RWPE1 (cell line): ENCODE measurements at regions not wholly inside any gene's neighbourhood (a gene's known extent, or its start where the extent isn't known, plus 50 kb on each side); places are given as distances from the start of the nearest gene placed in this dataset.

Experiments
- CTCF ChIA-PET: fragments of 350-600 bp; sonication (Branson Sonifier 250); formaldehyde crosslinking; extraction: SDS; loops from one replicate; lab custom pipeline; 2021; lab: Yijun Ruan, JAX
- POLR2A ChIA-PET: fragments of 400-600 bp; formaldehyde crosslinking; extraction: SDS; loops from one replicate; lab custom pipeline; 2020; ENCODE audit warnings: antibody characterized with exemption; ENCODE audit not compliant: low non-redundant PET; lab: Yijun Ruan, JAX
- DNase-seq: peaks from one replicate; pipeline ENCODE4 v3.0.0; 2012; ENCODE audit warnings: low spot score
- H3K27ac ChIP-seq: fragments of 450-650 bp; 2 replicates; pipeline ENCODE4 v1.5.1; 2017
- CTCF ChIP-seq: fragments of 450-650 bp; conservative IDR thresholded peaks from 2 replicates; pipeline ENCODE4 v1.5.1; 2017; ENCODE audit warnings: low read depth, mild to moderate bottlenecking

GRCh38 chr7:126378642-126379041, 874.1 kb downstream of the GRM8 start:
- no peak for DNase-seq
- ChIA-PET POLR2A (no interaction called here), CTCF (no interaction called here)
- TF ChIP-seq CTCF = no peak
- H3K27ac ChIP-seq = no peak overlapping the region

- ChIA-PET CTCF (no interaction called here), POLR2A (no interaction called here)
- DNase-seq = no peak
- no peak for TF ChIP-seq CTCF
- H3K27ac ChIP-seq = no peak overlapping the region
Measured at GRCh38 chr7:126370038-126370668, 882.6 kb downstream of the GRM8 start.

- ChIA-PET CTCF (no interaction called here), POLR2A (no interaction called here)
- DNase-seq = no peak
- H3K27ac ChIP-seq = no peak overlapping the region
- no peak for TF ChIP-seq CTCF
Measured at GRCh38 chr7:126362746-126363145, 890.0 kb downstream of the GRM8 start.

GRCh38 chr7:126361183-126361582, 891.6 kb downstream of the GRM8 start:
- H3K27ac ChIP-seq = no peak overlapping the region
- ChIA-PET POLR2A (no interaction called here), CTCF (no interaction called here)
- no peak for DNase-seq
- no peak for TF ChIP-seq CTCF

GRCh38 chr7:126339813-126340212, 912.9 kb downstream of the GRM8 start:
- no peak overlapping the region for H3K27ac ChIP-seq
- CTCF ChIA-PET = interaction anchor here (0.7 kb wide), 1 partner anchor 85 kb away, joined by 3 read pairs; no protein-coding TSS in a partner anchor
- TF ChIP-seq CTCF = no peak

GRCh38 chr7:126305671-126306070, 947.1 kb downstream of the GRM8 start:
- POLR2A ChIA-PET = no interaction called here
- no peak for TF ChIP-seq CTCF
- CTCF ChIA-PET = no interaction called here
- no peak for DNase-seq
- no peak overlapping the region for H3K27ac ChIP-seq

More at GRCh38 chr7:126339813-126340212, 912.9 kb downstream of the GRM8 start:
- DNase-seq = no peak
- POLR2A ChIA-PET = no interaction called here
